Bronchial epithelial cell (primary cell): ENCODE measurements at regions not wholly inside any gene's neighbourhood (a gene's known extent, or its start where the extent isn't known, plus 50 kb on each side); places are given as distances from the start of the nearest gene placed in this dataset.

ENCODE experiments used
- DNase-seq: peaks from one replicate; pipeline ENCODE4 v3.0.0-alpha.2; 2010; ENCODE audit warnings: low read depth
- FAIRE-seq: peaks from 2 replicates; lab custom pipeline; 2011; peaks lifted over from hg19 to GRCh38; lab: Jason Lieb, UNC
- H3K27me3 ChIP-seq: 2 replicates; pipeline ENCODE4 v1.5.1; 2011; ENCODE audit warnings: low read length; ENCODE audit not compliant: control insufficient read depth, insufficient read depth
- H3K36me3 ChIP-seq: 2 replicates; pipeline ENCODE4 v1.5.1; 2011; ENCODE audit warnings: low read length; ENCODE audit not compliant: control insufficient read depth, insufficient read depth
- H3K4me3 ChIP-seq: 2 replicates; pipeline ENCODE4 v1.5.1; 2011; ENCODE audit warnings: mild to moderate bottlenecking, low read depth, low read length, control low read depth
- TF ChIP-seq, protein P1 (sequence below): IDR thresholded peaks from 2 replicates; pipeline ENCODE4 v1.5.1; 2011; ENCODE audit warnings: mild to moderate bottlenecking, moderate library complexity, low read length, control low read depth, inconsistent platforms; ENCODE audit not compliant: insufficient read depth, severe bottlenecking

DNA sequence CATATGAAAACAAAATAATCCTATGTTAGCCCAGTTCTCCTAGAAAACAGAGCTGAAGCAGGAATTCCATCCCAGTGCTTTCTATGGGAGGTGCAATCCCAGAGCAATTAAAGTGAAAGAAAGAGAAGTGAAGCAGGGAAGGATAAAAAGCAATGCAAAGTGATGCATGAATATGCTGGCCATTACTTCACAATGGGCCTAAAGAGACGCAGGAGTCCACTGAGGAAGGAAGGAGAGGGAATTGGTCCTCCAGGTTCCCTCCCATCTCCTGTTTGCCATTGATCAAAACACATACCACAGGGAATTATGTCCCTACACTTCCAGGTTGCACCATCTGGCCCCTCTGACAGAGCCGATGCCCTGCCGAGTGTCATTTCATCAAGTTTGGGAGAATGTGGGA, 392.2 kb upstream of the NFE2L3 start:
- FAIRE-seq: no peak
- H3K4me3 ChIP-seq: no peak overlapping the region
- TF ChIP-seq, protein P1, sequence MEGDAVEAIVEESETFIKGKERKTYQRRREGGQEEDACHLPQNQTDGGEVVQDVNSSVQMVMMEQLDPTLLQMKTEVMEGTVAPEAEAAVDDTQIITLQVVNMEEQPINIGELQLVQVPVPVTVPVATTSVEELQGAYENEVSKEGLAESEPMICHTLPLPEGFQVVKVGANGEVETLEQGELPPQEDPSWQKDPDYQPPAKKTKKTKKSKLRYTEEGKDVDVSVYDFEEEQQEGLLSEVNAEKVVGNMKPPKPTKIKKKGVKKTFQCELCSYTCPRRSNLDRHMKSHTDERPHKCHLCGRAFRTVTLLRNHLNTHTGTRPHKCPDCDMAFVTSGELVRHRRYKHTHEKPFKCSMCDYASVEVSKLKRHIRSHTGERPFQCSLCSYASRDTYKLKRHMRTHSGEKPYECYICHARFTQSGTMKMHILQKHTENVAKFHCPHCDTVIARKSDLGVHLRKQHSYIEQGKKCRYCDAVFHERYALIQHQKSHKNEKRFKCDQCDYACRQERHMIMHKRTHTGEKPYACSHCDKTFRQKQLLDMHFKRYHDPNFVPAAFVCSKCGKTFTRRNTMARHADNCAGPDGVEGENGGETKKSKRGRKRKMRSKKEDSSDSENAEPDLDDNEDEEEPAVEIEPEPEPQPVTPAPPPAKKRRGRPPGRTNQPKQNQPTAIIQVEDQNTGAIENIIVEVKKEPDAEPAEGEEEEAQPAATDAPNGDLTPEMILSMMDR: no peak
- no peaks in the 10 kb centered on the region for H3K27me3 ChIP-seq
- DNase-seq: no peak
- no peaks in the 10 kb centered on the region for H3K36me3 ChIP-seq

DNA sequence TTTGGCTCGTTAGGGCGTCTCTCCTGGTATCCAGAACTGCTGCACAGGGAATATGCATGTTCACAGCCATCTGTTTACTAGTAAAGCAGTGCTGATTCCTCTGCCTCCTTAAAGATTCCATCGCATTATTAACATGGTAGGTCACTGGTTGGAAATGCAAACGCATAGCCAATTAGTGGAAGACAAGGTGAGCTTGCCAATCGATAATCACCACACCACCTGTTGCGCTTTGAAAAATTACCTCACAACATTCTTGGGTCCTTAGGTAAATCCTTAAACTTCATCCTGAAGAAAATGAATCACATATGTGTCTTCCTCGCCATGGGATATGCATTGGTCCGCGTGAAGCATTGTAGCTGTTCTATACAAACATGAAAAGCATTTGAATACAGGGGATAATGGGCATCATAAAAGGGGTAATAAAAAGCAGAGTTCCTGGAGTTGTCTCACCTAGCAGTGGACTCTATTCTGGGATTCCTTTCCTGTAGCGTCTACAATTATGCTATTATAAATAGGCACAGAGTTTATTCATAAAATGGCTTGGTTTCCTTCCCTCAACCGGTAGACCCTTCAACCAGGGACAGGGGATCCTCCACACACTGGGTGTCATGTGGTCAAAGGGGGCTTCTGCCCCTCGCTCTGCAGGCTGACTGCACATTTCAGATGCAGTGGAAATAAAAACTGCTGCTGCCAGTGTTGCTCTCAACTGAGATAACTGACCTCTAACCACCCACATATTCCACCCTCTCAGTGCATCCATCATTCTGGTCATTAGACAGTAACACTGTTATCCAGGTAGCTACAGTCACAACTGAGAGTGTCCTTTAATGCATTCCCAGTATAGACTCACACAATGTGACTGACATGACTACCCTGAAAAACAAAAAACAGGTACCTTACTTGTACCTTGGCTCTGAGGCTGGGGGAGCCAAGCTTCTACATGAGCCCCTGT, 389.2 kb upstream of the NFE2L3 start:
- FAIRE-seq (no peak), DNase-seq (no peak)
- TF ChIP-seq, protein P1: no peak
- Histone ChIP-seq H3K36me3 (no peaks in the 10 kb centered on the region), H3K27me3 (no peaks in the 10 kb centered on the region), H3K4me3 (no peak overlapping the region)

DNA sequence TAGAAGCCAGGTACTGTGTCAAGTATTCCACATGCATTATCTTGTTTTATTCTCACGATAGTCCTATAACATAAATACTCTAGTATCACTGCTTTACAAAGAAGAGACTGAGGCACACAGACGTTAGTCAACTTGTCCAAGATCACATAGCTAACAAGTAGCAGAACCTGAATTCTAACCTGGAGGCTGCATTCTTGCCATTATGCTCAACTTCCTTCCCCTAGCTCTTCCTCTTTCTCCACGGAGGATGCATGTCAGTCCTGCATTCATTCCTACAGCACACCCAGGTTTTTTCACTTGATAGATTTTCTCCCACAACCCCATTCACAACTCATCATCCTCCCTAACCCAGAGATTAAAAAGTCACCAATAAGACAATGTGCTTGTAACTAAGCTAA, 388.5 kb upstream of the NFE2L3 start:
- TF ChIP-seq, protein P1: no peak
- no peak for FAIRE-seq
- Histone ChIP-seq H3K36me3 (no peaks in the 10 kb centered on the region), H3K27me3 (no peaks in the 10 kb centered on the region), H3K4me3 (no peak overlapping the region)
- peak; percentile 26 for DNase-seq

DNA sequence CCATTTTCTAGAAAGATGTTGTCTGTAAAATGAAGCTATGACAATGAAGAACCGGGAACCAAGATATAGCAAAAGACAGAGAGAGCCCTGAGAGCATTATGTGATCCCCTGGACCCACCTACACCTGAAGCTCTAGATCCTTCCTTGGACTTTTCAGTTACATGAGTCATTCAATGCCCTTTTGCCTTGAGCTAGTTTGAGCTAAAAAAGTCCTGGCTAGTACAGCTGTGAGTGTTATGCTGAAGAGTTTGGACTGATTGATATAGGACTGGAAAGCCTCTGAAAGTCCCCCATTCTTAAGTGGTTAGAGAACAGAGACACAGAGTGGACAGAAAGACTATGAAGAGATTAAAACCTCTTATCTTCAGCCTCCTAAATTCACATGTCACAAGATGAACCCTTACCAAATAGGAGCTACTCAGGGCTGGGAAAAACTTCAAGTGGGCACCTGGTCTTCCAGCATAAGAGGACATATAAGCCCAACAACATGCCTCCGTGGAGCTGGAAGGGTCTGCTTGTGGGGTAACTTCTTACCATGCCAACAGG, 386.8 kb upstream of the NFE2L3 start:
- no peak for FAIRE-seq
- Histone ChIP-seq H3K27me3 (no peaks in the 10 kb centered on the region), H3K4me3 (no peak overlapping the region), H3K36me3 (no peaks in the 10 kb centered on the region)
- TF ChIP-seq, protein P1: no peak
- DNase-seq: peak; percentile 28

DNA sequence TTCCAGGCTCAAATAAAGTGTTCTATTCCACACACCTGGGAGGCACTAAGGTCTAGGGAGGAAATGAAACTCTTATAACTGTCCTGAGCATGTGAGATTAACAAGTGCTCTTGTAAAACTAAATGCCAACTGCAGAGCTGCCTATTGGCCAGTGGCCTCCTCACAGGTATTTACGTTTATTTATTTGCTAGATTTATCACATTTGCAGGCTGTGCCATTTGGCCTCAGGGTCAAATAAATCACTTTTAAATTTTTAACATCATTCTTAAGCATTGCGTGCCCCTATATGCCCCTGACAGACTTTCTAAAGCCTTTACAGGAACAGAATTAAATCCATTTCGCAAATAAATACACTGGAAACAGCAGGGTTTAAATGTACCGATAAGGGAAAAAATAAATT, 381.8 kb upstream of the NFE2L3 start:
- H3K27me3 ChIP-seq: no peaks in the 10 kb centered on the region
- FAIRE-seq (no peak), DNase-seq (no peak)
- no peak overlapping the region for H3K4me3 ChIP-seq
- TF ChIP-seq, protein P1: no peak
- no peaks in the 10 kb centered on the region for H3K36me3 ChIP-seq
